ENCODE measurements at regions not wholly inside any gene's neighbourhood (a gene's known extent, or its start where the extent isn't known, plus 50 kb on each side); places are given as distances from the start of the nearest gene placed in this dataset.
"Not testable (repeated sequence)": the region's sequence is repeated elsewhere in the genome, so short reads cannot be mapped to it uniquely, and the experiment has no call there.

- no peak for DNase-seq
These were observed 598.1 kb downstream of the SH2D4B start for GRCh38 chr10:81135851-81136250.

GRCh38 chr10:81136261-81136660 lies 598.6 kb downstream of the SH2D4B start:
- no peak for DNase-seq

- no peak for DNase-seq
These were observed 608.3 kb downstream of the SH2D4B start for GRCh38 chr10:81145975-81146374.

GRCh38 chr10:81146436-81146835 lies 608.7 kb downstream of the SH2D4B start:
- no peak for DNase-seq

DNA sequence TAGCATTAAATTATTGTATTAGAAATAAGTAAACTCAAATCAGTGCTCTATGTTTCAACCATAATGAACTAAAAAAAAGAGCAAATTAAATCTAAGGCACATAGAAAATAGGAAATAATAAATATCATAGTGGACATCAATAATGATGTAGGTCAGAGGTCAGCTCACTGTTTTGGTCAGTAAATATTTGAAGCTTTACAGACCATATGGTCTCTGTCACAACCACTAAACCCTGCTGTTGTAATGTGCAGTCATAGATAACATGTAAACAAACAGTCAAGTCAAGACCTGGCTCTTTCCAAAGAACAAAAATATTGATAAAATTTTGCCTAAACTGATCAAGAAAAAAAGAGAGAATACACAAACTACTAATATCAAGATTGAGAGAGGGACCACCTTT lies 615.0 kb downstream of the SH2D4B start:
- DNase-seq: no peak

DNA sequence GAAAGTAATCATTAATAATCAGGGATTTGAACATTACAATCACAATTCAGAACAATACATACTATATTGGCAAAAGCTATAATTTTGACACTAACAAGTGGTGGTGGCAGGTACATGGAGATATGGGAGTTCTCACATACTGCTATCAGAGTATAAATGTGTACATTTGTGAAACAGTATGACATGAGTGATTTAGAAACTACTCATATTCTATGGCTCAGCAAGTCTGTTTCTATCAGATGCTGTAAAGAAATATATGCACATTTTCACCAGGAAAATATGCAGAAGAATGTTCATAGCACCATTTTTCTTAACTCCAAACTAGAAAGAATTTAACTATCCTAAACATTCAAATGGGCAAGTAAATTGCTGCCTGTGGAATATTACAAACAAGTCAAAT lies 620.0 kb downstream of the SH2D4B start:
- DNase-seq: no peak

DNA sequence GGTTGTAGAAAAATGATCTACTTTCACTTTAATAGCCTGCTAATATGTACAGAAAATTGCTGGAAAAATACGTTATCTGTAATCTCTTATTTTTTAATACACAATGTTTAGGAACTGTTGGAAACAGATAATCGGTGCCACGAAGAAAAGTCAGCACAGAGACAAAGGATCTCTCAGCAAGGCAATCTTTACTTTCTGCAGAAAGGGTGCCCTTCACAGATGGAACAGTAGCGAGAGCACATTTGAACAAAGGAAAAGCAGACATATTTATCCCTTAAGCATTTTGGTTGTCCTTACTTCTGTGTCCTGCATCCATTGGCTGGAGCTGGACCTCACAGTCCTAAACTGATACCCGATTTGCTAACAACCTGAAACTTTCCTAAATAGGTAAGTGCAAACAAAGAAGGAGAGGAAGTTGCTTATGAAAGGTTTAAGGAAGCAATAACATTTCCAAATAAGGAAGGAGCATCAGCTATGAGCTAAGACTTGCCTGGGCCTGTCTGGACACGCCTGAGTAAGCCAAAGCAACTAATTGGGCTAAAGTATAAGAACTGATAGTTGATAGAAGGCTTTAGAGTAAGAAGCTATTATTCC lies 640.0 kb downstream of the SH2D4B start:
- DNase-seq: no peak

- no peak for DNase-seq
These were observed 641.6 kb downstream of the SH2D4B start for GRCh38 chr10:81179324-81179723.

- DNase-seq: no peak
These were observed 642.2 kb downstream of the SH2D4B start for GRCh38 chr10:81179805-81180452.

- no peak for DNase-seq
These were observed 644.6 kb downstream of the SH2D4B start for GRCh38 chr10:81182296-81182695.

DNA sequence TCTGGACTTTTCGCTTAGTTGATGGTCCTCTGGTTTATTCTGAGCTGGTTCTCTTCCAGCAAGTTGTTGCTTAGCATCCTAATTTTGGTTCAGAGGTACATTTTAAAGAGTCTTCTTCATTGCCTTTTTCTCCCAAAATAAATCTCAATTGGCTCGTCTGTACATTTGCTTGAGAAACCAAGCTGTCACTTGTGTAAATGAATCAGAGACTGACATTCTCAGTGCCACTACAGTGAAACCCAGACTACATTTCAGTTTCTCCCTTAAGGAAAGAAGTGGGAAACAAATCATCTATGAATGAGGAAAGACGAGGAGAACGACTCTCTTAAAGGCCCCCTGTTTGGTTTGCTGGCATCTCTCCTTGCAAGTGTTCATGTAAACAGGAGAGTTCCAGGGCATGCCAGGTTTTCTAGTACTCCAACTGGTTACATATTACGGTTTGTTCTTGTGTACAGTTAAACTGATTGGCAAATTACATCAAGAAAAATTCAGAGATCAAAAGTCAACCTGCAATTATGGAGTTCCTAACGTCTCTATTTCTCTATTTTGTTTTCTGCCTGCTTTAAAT lies 654.6 kb downstream of the SH2D4B start:
- no peak for DNase-seq

GRCh38 chr10:81200801-81201200 lies 663.1 kb downstream of the SH2D4B start:
- DNase-seq: no peak

- DNase-seq: not testable (repeated sequence)
These were observed 667.6 kb upstream of the NRG3 start for GRCh38 chr10:81207359-81207758.

DNA sequence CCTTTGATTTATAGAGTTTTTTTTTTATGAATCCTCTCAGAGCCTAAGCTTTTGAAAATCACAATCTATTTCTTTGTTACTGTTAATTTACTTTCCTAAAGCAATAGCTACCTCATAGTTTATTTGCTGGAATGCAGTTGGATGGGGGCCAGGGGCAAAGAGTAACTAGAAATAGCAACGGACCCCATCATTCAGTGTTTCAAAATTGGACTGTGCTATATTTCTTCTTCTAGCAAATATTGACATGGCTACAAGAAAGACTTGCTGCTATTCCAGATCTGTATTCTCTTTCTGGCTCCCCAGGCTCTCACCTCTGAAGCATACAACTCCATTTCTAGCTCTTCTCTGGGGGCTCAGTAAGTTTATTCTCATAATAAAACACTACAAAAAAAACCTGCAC lies 661.6 kb upstream of the NRG3 start:
- no peak for DNase-seq

DNA sequence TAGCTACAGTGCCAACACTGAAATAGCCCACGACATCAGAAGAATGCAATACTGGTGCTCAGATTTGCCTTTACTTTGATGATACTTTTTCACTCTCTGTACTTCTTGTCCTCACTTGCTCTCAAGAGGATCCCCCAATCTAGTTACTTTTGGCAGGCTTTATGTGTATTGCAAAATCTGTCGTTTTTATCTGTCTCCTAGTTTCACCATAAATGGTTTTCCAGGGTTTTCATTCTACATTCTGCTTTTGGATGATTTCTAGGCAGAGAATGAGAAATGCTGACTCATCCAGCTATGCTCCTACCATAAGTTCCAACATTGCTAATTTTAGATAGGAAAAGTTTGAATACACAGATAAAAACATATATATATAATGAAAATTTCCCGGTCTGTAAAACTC lies 659.5 kb upstream of the NRG3 start:
- no peak for DNase-seq

DNA sequence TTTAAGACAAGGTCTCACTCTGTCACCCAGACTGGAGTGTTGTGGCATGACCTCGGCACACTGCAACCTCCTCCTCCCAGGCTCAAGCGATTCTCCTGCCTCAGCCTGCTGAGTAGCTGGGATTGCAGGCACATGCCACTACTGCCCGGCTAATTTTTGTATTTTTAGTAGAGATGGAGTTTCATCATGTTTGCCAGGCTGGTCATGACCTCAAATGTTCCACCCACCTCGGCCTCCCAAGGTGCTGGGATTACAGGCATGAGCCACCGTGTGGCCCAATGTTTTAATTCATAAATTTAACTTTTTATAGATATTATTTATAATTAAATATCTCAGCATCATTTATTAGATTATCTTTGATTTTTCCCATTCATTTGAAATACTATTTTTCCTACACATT lies 658.0 kb upstream of the NRG3 start:
- DNase-seq: no peak

GRCh38 chr10:81218307-81218706 lies 656.7 kb upstream of the NRG3 start:
- DNase-seq: no peak

DNA sequence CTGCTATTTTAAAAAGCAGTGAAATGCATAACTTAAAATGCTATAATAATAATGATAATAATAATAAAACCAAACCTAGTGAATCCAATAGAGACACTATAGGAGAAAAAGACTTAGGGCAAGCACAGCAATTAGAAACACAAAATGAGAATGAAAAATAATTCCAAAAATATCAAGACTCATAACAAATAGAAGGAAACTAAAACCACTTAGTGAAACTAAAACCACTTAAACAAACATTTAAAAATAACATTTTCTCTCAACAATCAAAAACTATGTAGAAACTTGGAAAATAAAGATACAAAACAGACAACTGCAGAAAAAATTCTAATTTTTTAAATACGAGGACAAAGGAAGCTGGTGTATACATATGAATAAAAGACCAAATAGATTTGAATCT lies 655.2 kb upstream of the NRG3 start:
- DNase-seq: no peak

DNA sequence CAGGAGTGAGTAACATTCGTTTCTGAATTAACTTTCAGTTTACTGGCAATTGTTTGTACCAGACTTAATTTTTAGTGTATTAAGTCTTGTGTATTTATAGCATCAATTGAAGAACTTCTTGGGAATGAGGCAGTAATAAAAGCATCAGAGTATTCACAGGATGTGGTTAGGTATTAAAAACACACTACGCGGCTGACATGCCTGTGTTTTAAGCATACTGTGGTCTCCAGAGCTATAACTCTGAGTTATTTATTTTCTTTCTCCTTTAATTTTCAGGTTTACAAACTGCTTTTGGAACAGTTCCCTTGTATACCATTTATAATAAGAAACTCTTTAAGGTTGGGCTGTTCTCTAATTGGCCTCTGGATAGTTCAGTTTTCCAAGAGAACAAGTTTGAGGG lies 626.1 kb upstream of the NRG3 start:
- no peak for DNase-seq

DNA sequence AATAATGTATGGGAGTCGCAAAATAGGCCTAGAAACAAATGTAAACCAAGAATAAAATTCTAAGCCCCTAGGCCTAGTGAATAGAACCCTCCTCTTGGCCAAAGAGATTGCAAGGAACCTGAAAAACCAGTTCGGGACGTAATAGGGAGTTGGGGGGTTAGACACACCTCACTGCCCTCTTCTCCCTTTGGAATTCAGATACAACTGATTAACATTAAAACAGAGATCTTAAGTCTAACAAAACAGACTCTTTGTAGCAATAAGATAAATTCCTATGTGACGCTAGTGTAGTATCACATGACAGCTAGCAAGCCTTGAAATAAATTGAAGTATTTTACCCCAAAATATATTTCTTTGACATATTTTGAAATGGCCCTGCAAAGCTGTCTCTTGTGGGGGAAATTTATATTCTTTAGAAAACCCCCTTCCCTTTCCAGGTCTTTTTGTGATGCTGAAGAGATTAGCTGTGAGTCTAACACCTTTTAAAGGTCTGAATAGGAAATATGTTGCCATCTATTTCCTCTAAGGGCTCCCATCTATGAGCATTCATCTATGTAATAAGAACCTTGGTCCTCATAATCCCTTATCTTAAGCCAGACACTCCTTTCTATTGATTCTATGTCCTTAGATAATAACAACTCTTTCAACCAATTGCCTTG lies 623.4 kb upstream of the NRG3 start:
- no peak for DNase-seq

- not testable (repeated sequence) for DNase-seq
These were observed 610.0 kb upstream of the NRG3 start for GRCh38 chr10:81264991-81265390.

DNA sequence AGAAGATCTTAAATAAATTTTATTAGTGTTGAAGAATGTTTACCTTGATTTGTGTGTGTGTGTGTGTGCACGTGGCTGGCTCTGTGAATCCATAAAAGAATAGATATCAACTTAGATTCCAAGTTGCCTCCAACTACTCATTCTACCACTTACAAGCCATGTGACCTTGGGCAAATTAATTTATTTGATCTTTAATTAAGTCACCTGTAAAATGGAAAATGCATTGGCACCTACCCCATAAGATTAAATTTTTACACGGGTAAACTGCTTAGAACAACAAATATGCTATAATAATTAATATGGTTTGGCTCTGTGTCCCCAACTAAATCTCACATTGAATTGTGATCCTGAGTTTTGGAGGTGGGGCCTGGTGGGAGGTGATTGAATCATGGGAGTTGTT lies 604.9 kb upstream of the NRG3 start:
- no peak for DNase-seq

DNA sequence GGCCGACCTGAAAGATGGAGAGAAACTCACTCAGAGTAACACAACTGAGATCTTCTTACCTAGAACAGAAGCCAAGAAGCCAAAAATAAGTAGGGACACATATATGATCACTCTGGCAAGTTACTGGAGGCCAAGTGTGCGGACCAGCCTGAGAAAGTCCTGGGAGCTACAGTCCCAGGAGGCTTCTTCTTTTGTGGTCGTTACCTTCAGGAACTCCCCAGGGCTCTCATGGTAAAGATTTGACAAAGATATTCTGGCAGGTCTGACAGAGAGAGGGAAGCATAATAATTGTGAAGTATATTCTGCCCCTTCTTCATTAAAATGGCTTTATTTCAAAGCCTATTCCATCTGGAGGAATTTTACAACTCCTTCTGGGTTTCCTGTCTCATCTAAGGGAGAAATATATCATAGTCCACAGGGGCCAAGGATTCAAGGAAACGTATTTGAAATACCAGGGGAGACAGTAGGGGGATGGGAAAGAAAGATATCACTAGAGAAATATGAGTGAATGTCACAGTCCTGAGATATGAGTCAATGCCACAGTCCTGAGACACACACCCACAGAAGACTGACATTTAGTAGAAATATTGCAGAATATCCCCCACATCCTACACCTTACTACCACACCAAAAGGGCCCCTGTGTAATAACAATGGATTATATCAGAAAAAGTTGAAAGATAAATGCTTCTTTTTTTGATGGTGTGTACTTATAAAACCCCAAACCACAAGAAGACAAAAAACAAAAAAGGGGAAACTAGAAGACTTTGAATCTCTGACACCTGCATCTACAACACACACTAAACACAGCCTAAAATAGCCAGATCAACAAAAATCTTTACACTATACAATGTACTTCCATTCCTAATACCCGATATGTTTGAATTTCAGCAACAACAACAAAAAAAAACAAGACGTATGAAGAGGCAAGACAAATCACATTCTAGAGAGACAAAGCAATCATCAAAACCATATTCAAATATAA lies 594.2 kb upstream of the NRG3 start:
- no peak for DNase-seq

Measured in effector CD4-positive, alpha-beta T cell (primary cell).